ENCODE measurements at regions not wholly inside any gene's neighbourhood (a gene's known extent, or its start where the extent isn't known, plus 50 kb on each side); places are given as distances from the start of the nearest gene placed in this dataset.

GRCh38 chr3:165624761-165625160 is 212.5 kb downstream of the BCHE start:
- DNase-seq = peak; percentile 28
- TF ChIP-seq CTCF (IDR thresholded peaks at IDR 0.05; ENCODE audit: low read length) = peak; percentile 48
- no peak for TF ChIP-seq EZH2phosphoT487 (IDR thresholded peaks at IDR 0.05; ENCODE audit: low read length)
- no peak for TF ChIP-seq EZH2 (optimal IDR thresholded peaks at IDR 0.05; ENCODE audit: low read depth, low read length)

GRCh38 chr3:165622356-165622755 is 214.9 kb downstream of the BCHE start:
- H3K9me2 ChIP-seq (replicated peaks; ENCODE audit: insufficient read depth, low read length) = no peaks in the 10 kb centered on the region
- H3K79me2 ChIP-seq (ENCODE audit: low read length) = no peaks in the 10 kb centered on the region
- DNase-seq = no peak
- H3K27me3 ChIP-seq (replicated peaks; ENCODE audit: insufficient read depth, low read length) = no peaks in the 10 kb centered on the region
- no peaks in the 10 kb centered on the region for H3K36me3 ChIP-seq (replicated peaks; ENCODE audit: insufficient read depth, low read length)
- no peak overlapping the region for H3K4me2 ChIP-seq (ENCODE audit: low read depth, low read length)
- H2AFZ ChIP-seq (ENCODE audit: low read length) = no peak overlapping the region
- H4K20me1 ChIP-seq (ENCODE audit: insufficient read depth, low read length) = no peaks in the 10 kb centered on the region
- TF ChIP-seq EZH2phosphoT487 (IDR thresholded peaks at IDR 0.05; ENCODE audit: low read length) (no peak), EZH2 (optimal IDR thresholded peaks at IDR 0.05; ENCODE audit: low read depth, low read length) (no peak), CTCF (IDR thresholded peaks at IDR 0.05; ENCODE audit: low read length) (no peak)
- H3K4me3 ChIP-seq (ENCODE audit: low read length) = no peak overlapping the region
- H3F3A ChIP-seq (ENCODE audit: insufficient read depth, low read length) = no peaks in the 10 kb centered on the region
- H3K9ac ChIP-seq (ENCODE audit: low read length) = no peak overlapping the region
- H3K4me1 ChIP-seq (ENCODE audit: low read length) = no peaks in the 10 kb centered on the region
- no peaks in the 10 kb centered on the region for H3K9me3 ChIP-seq (replicated peaks; ENCODE audit: insufficient read depth, low read length)
- no peak overlapping the region for H3K27ac ChIP-seq (ENCODE audit: low read length)

More at GRCh38 chr3:165624761-165625160, 212.5 kb downstream of the BCHE start:
- Histone ChIP-seq H3F3A (ENCODE audit: insufficient read depth, low read length) (no peaks in the 10 kb centered on the region), H3K9me2 (replicated peaks; ENCODE audit: insufficient read depth, low read length) (no peaks in the 10 kb centered on the region), H3K4me1 (ENCODE audit: low read length) (no peaks in the 10 kb centered on the region), H3K4me2 (ENCODE audit: low read depth, low read length) (no peak overlapping the region), H4K20me1 (ENCODE audit: insufficient read depth, low read length) (no peaks in the 10 kb centered on the region), H3K27ac (ENCODE audit: low read length) (no peak overlapping the region), H3K4me3 (ENCODE audit: low read length) (no peak overlapping the region), H2AFZ (ENCODE audit: low read length) (no peak overlapping the region), H3K9me3 (replicated peaks; ENCODE audit: insufficient read depth, low read length) (no peaks in the 10 kb centered on the region), H3K9ac (ENCODE audit: low read length) (no peak overlapping the region), H3K27me3 (replicated peaks; ENCODE audit: insufficient read depth, low read length) (no peaks in the 10 kb centered on the region), H3K79me2 (ENCODE audit: low read length) (no peaks in the 10 kb centered on the region), H3K36me3 (replicated peaks; ENCODE audit: insufficient read depth, low read length) (no peaks in the 10 kb centered on the region)

GRCh38 chr3:165619069-165619468 is 218.2 kb downstream of the BCHE start:
- Histone ChIP-seq H3K4me2 (ENCODE audit: low read depth, low read length) (no peak overlapping the region), H3K9me3 (replicated peaks; ENCODE audit: insufficient read depth, low read length) (no peaks in the 10 kb centered on the region), H3K27me3 (replicated peaks; ENCODE audit: insufficient read depth, low read length) (no peaks in the 10 kb centered on the region), H2AFZ (ENCODE audit: low read length) (no peak overlapping the region), H3K9me2 (replicated peaks; ENCODE audit: insufficient read depth, low read length) (no peaks in the 10 kb centered on the region), H3K4me1 (ENCODE audit: low read length) (no peaks in the 10 kb centered on the region), H3K27ac (ENCODE audit: low read length) (no peak overlapping the region), H3K36me3 (replicated peaks; ENCODE audit: insufficient read depth, low read length) (no peaks in the 10 kb centered on the region), H3K79me2 (ENCODE audit: low read length) (no peaks in the 10 kb centered on the region), H3K4me3 (ENCODE audit: low read length) (no peak overlapping the region), H4K20me1 (ENCODE audit: insufficient read depth, low read length) (no peaks in the 10 kb centered on the region), H3F3A (ENCODE audit: insufficient read depth, low read length) (no peaks in the 10 kb centered on the region), H3K9ac (ENCODE audit: low read length) (no peak overlapping the region)
- no peak for DNase-seq
- no peak for TF ChIP-seq CTCF (IDR thresholded peaks at IDR 0.05; ENCODE audit: low read length)

All from MM.1S (cell line).